Mesothelial cell of epicardium (in vitro differentiated cells): ENCODE measurements at regions not wholly inside any gene's neighbourhood (a gene's known extent, or its start where the extent isn't known, plus 50 kb on each side); places are given as distances from the start of the nearest gene placed in this dataset.

Experiments used
- DNase-seq, 2 experiments: peaks; one replicate each; pipeline ENCODE4 v3.0.0; 2021; ENCODE audit warnings: low spot score in 2 of 2; ENCODE audit not compliant: unreplicated experiment in 2 of 2
- H3K27ac Mint-ChIP-seq: 2 replicates; pipeline ENCODE4 v1.8.0; 2021; ENCODE audit warnings: mixed read lengths
- H3K27me3 Mint-ChIP-seq: 2 replicates; pipeline ENCODE4 v1.8.0; 2021; ENCODE audit warnings: low read depth, mixed read lengths
- H3K36me3 Mint-ChIP-seq: 2 replicates; pipeline ENCODE4 v1.8.0; 2021; ENCODE audit warnings: mixed read lengths
- H3K4me1 Mint-ChIP-seq: 2 replicates; pipeline ENCODE4 v1.8.0; 2021; ENCODE audit warnings: mixed read lengths
- H3K4me3 Mint-ChIP-seq: 2 replicates; pipeline ENCODE4 v1.8.0; 2021; ENCODE audit warnings: mild to moderate bottlenecking, moderate library complexity, mixed read lengths
- H3K9me3 Mint-ChIP-seq: 2 replicates; pipeline ENCODE4 v1.8.0; 2021; ENCODE audit warnings: mixed read lengths
- TF ChIP-seq, protein P1 (sequence below): fragments of 200-600 bp; sonication (generic); IDR thresholded peaks from one replicate; pipeline ENCODE4 v1.5.0; 2021; ENCODE audit warnings: antibody characterized with exemption; ENCODE audit not compliant: unreplicated experiment

GRCh38 chr11:29916040-29916439, 100.8 kb downstream of the KCNA4 start:
- Mint-ChIP-seq H3K4me3 (no peak overlapping the region), H3K27me3 (peaks cover 2% of the 10 kb centered on the region), H3K36me3 (no peaks in the 10 kb centered on the region), H3K4me1 (no peaks in the 10 kb centered on the region), H3K9me3 (peaks cover 3% of the 10 kb centered on the region), H3K27ac (no peak overlapping the region)
- no peak for DNase-seq
- TF ChIP-seq, protein P1, sequence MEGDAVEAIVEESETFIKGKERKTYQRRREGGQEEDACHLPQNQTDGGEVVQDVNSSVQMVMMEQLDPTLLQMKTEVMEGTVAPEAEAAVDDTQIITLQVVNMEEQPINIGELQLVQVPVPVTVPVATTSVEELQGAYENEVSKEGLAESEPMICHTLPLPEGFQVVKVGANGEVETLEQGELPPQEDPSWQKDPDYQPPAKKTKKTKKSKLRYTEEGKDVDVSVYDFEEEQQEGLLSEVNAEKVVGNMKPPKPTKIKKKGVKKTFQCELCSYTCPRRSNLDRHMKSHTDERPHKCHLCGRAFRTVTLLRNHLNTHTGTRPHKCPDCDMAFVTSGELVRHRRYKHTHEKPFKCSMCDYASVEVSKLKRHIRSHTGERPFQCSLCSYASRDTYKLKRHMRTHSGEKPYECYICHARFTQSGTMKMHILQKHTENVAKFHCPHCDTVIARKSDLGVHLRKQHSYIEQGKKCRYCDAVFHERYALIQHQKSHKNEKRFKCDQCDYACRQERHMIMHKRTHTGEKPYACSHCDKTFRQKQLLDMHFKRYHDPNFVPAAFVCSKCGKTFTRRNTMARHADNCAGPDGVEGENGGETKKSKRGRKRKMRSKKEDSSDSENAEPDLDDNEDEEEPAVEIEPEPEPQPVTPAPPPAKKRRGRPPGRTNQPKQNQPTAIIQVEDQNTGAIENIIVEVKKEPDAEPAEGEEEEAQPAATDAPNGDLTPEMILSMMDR, result no peak

GRCh38 chr11:29914203-29914930, 102.5 kb downstream of the KCNA4 start:
- Mint-ChIP-seq H3K4me3 (no peak overlapping the region), H3K4me1 (no peaks in the 10 kb centered on the region), H3K9me3 (peaks cover 6% of the 10 kb centered on the region), H3K36me3 (no peaks in the 10 kb centered on the region), H3K27me3 (peaks cover 5% of the 10 kb centered on the region), H3K27ac (no peak overlapping the region)
- DNase-seq, result no peak
- TF ChIP-seq, protein P1, result no peak

GRCh38 chr11:29913352-29913751, 103.5 kb downstream of the KCNA4 start:
- DNase-seq, result no peak
- TF ChIP-seq, protein P1, result no peak
- Mint-ChIP-seq H3K4me1 (no peaks in the 10 kb centered on the region), H3K36me3 (no peaks in the 10 kb centered on the region), H3K27ac (no peak overlapping the region), H3K9me3 (peaks cover 15% of the 10 kb centered on the region), H3K4me3 (no peak overlapping the region), H3K27me3 (peaks cover 3% of the 10 kb centered on the region)

DNA sequence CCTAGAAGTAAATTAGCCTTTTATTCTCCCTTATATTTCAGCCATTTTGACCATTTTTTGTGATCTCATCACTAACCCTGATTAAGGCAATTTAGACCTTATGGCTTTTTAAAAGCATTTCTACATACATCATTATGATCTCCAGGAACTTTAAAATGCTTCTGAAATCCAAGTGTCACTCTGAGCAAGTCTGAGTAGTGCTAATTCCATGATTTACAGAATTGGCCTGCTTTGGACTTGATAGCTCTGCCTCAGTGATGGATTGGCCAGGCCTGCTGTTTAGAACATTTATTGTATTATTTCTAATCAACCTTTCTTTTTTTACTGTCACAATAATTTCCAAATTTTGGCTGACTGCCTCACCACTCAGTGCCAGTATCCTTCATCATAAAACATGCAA, 116.4 kb downstream of the KCNA4 start:
- Mint-ChIP-seq H3K4me3 (no peak overlapping the region), H3K4me1 (peaks cover 9% of the 10 kb centered on the region), H3K9me3 (peaks cover 11% of the 10 kb centered on the region), H3K27me3 (no peaks in the 10 kb centered on the region), H3K27ac (peak overlapping the region; percentile 4), H3K36me3 (no peaks in the 10 kb centered on the region)
- DNase-seq, result no peak
- TF ChIP-seq, protein P1, result no peak

DNA sequence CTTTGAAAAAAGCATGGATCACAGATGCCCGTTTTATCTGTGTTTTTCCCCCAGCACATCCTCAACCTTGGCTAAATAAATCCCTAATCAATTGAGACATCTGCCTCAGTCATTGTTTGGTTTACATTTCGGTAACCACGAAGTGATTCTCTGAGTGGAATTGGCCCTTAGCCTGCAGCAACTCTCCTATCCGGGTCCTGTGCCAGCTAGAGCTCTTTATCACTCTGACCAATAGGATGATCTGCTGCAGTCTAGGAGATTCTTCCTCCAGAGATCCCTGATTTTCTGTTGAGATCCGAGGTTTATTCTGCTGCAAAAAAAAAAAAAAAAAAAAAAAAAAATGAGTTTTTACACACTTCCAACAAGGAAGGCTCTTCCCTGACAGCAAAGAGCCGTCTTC, 137.3 kb downstream of the KCNA4 start:
- DNase-seq, result no peak
- peaks cover 23% of the 10 kb centered on the region for H3K9me3 Mint-ChIP-seq
- TF ChIP-seq, protein P1, result no peak
- no peak overlapping the region for H3K4me3 Mint-ChIP-seq
- H3K36me3 Mint-ChIP-seq, result no peaks in the 10 kb centered on the region
- H3K27me3 Mint-ChIP-seq, result no peaks in the 10 kb centered on the region
- no peak overlapping the region for H3K27ac Mint-ChIP-seq
- H3K4me1 Mint-ChIP-seq, result no peaks in the 10 kb centered on the region
